ENCODE measurements at regions not wholly inside any gene's neighbourhood (a gene's known extent, or its start where the extent isn't known, plus 50 kb on each side); places are given as distances from the start of the nearest gene placed in this dataset.

DNA sequence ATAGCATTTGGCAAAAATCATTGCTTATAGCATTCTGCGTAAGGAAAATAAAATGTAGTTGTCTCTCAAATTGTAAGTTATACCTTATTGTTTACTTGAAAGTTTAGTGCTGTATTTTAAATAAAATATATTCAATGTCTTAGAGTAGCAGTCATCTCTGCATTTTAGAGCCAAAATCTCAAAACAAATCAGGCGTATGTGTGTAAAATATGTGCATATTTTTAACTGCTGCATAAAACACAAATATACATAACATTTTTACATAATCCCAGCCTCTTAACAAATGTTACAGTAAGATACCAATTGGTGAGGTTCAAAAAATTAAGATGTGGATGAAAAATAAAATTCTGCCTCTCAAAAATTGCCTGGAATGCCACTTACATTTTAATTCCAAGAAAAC lies 145.8 kb upstream of the AGA start:
- Histone ChIP-seq H3K36me3 (ENCODE audit: control insufficient read depth, insufficient read depth, low read length) (no peaks in the 10 kb centered on the region), H2AFZ (replicated peaks; ENCODE audit: low read length, poor library complexity) (no peak overlapping the region), H2AK5ac (ENCODE audit: low read depth, low read length) (no peak overlapping the region), H3K9me3 (ENCODE audit: control insufficient read depth, insufficient read depth, low read length) (no peaks in the 10 kb centered on the region), H3K18ac (ENCODE audit: low read depth, low read length) (no peak overlapping the region), H3K14ac (replicated peaks; ENCODE audit: low read depth, low read length) (no peak overlapping the region), H2BK5ac (ENCODE audit: low read depth, low read length, poor library complexity, severe bottlenecking) (no peak overlapping the region), H4K91ac (ENCODE audit: insufficient read depth, low read depth, low read length) (no peak overlapping the region), H3K27me3 (ENCODE audit: control insufficient read depth, insufficient read depth, low read length) (no peaks in the 10 kb centered on the region), H2BK120ac (ENCODE audit: low read depth, low read length) (no peak overlapping the region), H4K20me1 (ENCODE audit: insufficient read depth, low read length) (no peaks in the 10 kb centered on the region), H3K4ac (ENCODE audit: low read depth, low read length) (no peak overlapping the region), H4K8ac (ENCODE audit: low read depth in 2 of 2, low read length in 2 of 2) (no peak overlapping the region), H3K9me1 (ENCODE audit: insufficient read depth, low read length) (no peaks in the 10 kb centered on the region), H3K4me3 (ENCODE audit: insufficient read depth, low read depth, low read length) (no peak overlapping the region), H3K9ac (ENCODE audit: low read depth, low read length) (no peak overlapping the region), H3K27ac (ENCODE audit: insufficient read depth, low read length) (no peak overlapping the region), H3K4me1 (ENCODE audit: control insufficient read depth, insufficient read depth, low read length) (no peaks in the 10 kb centered on the region), H2BK20ac (ENCODE audit: low read depth, low read length) (no peak overlapping the region), H3K23ac (ENCODE audit: low read depth, low read length) (no peak overlapping the region), H2AK9ac (replicated peaks; ENCODE audit: low read depth, low read length, poor library complexity) (no peak overlapping the region), H2BK15ac (ENCODE audit: low read depth, low read length) (no peak overlapping the region), H3K4me2 (ENCODE audit: low read depth, low read length) (no peak overlapping the region), H4K5ac (ENCODE audit: low read depth, low read length) (no peak overlapping the region), H3K56ac (ENCODE audit: extremely low read depth, insufficient read depth, low read length) (no peak overlapping the region), H3K79me1 (ENCODE audit: low read depth in 1 of 2, low read length in 2 of 2) (no peaks in the 10 kb centered on the region)
- DNase-seq (no peak), ATAC-seq (ENCODE audit: low read depth) (no peak)
- intact Hi-C loops (cut with micrococcal nuclease): no loop called here
- CTCF ChIA-PET: no interaction called here
- POLR2A ChIA-PET (ENCODE audit: unreplicated experiment): no interaction called here
- TF ChIP-seq NFE2L2 (IDR thresholded peaks at IDR 0.05; ENCODE audit: low read depth, low read length): no peak
- TF ChIP-seq POLR2A (IDR thresholded peaks at IDR 0.05; ENCODE audit: low read depth, low read length): no peak
- TF ChIP-seq BHLHE40 (IDR thresholded peaks at IDR 0.05; ENCODE audit: low read depth, low read length): no peak
- no peak for TF ChIP-seq MXI1 (IDR thresholded peaks at IDR 0.05; ENCODE audit: borderline replicate concordance, low read depth, low read length)
- TF ChIP-seq MAZ (IDR thresholded peaks at IDR 0.05; ENCODE audit: borderline replicate concordance, low read depth, low read length): no peak
- no peak for TF ChIP-seq FOS (IDR thresholded peaks at IDR 0.05; ENCODE audit: low read depth, low read length)
- TF ChIP-seq, protein P1, sequence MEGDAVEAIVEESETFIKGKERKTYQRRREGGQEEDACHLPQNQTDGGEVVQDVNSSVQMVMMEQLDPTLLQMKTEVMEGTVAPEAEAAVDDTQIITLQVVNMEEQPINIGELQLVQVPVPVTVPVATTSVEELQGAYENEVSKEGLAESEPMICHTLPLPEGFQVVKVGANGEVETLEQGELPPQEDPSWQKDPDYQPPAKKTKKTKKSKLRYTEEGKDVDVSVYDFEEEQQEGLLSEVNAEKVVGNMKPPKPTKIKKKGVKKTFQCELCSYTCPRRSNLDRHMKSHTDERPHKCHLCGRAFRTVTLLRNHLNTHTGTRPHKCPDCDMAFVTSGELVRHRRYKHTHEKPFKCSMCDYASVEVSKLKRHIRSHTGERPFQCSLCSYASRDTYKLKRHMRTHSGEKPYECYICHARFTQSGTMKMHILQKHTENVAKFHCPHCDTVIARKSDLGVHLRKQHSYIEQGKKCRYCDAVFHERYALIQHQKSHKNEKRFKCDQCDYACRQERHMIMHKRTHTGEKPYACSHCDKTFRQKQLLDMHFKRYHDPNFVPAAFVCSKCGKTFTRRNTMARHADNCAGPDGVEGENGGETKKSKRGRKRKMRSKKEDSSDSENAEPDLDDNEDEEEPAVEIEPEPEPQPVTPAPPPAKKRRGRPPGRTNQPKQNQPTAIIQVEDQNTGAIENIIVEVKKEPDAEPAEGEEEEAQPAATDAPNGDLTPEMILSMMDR (conservative IDR thresholded peaks at IDR 0.05; ENCODE audit: low read depth, low read length): no peak
- no peak for TF ChIP-seq RCOR1 (IDR thresholded peaks at IDR 0.05; ENCODE audit: insufficient replicate concordance, low read length)
- TF ChIP-seq MAFK (IDR thresholded peaks at IDR 0.05; ENCODE audit: low read depth, low read length): no peak
- no peak for TF ChIP-seq CHD1 (IDR thresholded peaks at IDR 0.05; ENCODE audit: low read depth, low read length)
- dilution Hi-C loops (cut with HindIII; ENCODE audit: low sequenced_read_pairs, unreplicated experiment): no loop called here
- BruUV-seq (replicated peaks): no TSS peak
- in situ Hi-C loops (cut with MboI; ENCODE audit: low sequenced_read_pairs): no loop called here
- no CpG with 5 or more reads among the region's 2 CpGs for WGBS, 2 experiments (ENCODE audit: extremely low coverage in 2 of 2, insufficient read length in 1 of 2)

Data from IMR-90 (cell line).